AG04450 (cell line): ENCODE measurements at regions not wholly inside any gene's neighbourhood (a gene's known extent, or its start where the extent isn't known, plus 50 kb on each side); places are given as distances from the start of the nearest gene placed in this dataset.

ENCODE experiments used
- CTCF ChIA-PET: fragments of 300-600, 350-600 bp; formaldehyde crosslinking; extraction: SDS; loops from one replicate; lab custom pipeline; 2022; ENCODE audit warnings: antibody characterized with exemption, inconsistent platforms; lab: Charles Lee
- POLR2A ChIA-PET: fragments of 350-600 bp; formaldehyde crosslinking; extraction: SDS; loops from one replicate; lab custom pipeline; 2021; ENCODE audit warnings: antibody characterized with exemption, inconsistent platforms; lab: Yijun Ruan, JAX
- DNase-seq: peaks from one replicate; pipeline ENCODE4 v3.0.0-alpha.2; 2011; ENCODE audit warnings: low read depth, low spot score
- H3K27ac ChIP-seq: one replicate; pipeline ENCODE4 v1.5.1; 2012; ENCODE audit warnings: low read depth, low read length, control low read depth
- H3K27me3 ChIP-seq: one replicate; pipeline ENCODE4 v1.6.0; 2012; ENCODE audit warnings: low read length; ENCODE audit not compliant: control insufficient read depth, insufficient read depth
- H3K4me3 ChIP-seq: 2 replicates; pipeline ENCODE4 v1.5.1; 2011; ENCODE audit warnings: mild to moderate bottlenecking, low read depth, low read length, control low read depth
- H3K9me3 ChIP-seq: 2 replicates; pipeline ENCODE4 v1.5.1; 2012; ENCODE audit warnings: low read length; ENCODE audit not compliant: control insufficient read depth, insufficient read depth
- TF ChIP-seq, protein P1 (sequence below): IDR thresholded peaks from 2 replicates; pipeline ENCODE4 v1.5.1; 2011; ENCODE audit warnings: low read depth, low read length, control low read depth, inconsistent platforms

DNA sequence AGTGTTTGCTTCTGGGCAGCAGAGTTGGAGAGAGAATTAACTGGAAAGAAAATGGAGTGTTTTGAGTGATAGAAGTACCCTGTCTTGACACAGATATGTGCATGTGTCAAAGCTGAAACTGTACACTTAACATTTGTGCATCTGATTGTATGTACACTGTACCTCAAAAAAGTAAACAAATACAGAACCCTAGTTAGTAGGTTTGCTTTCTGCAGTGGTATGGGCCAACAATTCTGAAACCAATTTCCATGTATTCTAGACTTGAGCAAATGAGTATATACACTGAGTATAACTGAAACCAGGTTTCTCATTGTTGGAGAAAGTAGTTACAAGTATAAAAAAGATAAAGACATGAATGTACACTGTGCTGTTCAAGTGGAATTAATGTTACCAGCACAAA, 52.4 kb downstream of the ELAPOR2 start:
- ChIA-PET CTCF (no interaction called here), POLR2A (no interaction called here)
- H3K4me3 ChIP-seq, result no peak overlapping the region
- TF ChIP-seq, protein P1, sequence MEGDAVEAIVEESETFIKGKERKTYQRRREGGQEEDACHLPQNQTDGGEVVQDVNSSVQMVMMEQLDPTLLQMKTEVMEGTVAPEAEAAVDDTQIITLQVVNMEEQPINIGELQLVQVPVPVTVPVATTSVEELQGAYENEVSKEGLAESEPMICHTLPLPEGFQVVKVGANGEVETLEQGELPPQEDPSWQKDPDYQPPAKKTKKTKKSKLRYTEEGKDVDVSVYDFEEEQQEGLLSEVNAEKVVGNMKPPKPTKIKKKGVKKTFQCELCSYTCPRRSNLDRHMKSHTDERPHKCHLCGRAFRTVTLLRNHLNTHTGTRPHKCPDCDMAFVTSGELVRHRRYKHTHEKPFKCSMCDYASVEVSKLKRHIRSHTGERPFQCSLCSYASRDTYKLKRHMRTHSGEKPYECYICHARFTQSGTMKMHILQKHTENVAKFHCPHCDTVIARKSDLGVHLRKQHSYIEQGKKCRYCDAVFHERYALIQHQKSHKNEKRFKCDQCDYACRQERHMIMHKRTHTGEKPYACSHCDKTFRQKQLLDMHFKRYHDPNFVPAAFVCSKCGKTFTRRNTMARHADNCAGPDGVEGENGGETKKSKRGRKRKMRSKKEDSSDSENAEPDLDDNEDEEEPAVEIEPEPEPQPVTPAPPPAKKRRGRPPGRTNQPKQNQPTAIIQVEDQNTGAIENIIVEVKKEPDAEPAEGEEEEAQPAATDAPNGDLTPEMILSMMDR, result no peak
- H3K27me3 ChIP-seq, result no peaks in the 10 kb centered on the region
- no peaks in the 10 kb centered on the region for H3K9me3 ChIP-seq
- H3K27ac ChIP-seq, result no peak overlapping the region
- DNase-seq, result no peak

DNA sequence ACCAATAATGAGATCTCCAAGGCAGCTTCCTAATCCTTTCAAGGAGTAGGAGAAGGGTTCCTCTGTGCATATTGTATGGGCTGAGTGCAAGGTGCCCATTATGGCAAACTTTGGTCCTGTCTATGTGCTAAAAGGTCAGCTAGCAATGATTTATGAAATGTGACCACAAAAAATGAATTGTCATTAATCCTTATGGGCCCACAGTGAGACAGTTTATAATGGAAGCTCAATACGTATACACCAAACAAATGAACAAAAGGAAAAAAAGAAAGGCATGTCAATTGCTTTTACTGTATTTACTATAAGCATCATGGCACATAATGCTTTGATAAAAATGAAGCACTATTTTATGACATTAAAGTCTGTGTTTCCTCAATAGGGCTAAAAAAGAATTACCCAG, 54.5 kb downstream of the ELAPOR2 start:
- no peak for DNase-seq
- Histone ChIP-seq H3K9me3 (no peaks in the 10 kb centered on the region), H3K4me3 (no peak overlapping the region), H3K27me3 (no peaks in the 10 kb centered on the region), H3K27ac (no peak overlapping the region)
- TF ChIP-seq, protein P1, result no peak
- POLR2A ChIA-PET, result no interaction called here
- CTCF ChIA-PET, result interaction anchor here (1.1 kb wide), 1 partner anchor 11 kb away, joined by 3 read pairs; no protein-coding TSS in a partner anchor

DNA sequence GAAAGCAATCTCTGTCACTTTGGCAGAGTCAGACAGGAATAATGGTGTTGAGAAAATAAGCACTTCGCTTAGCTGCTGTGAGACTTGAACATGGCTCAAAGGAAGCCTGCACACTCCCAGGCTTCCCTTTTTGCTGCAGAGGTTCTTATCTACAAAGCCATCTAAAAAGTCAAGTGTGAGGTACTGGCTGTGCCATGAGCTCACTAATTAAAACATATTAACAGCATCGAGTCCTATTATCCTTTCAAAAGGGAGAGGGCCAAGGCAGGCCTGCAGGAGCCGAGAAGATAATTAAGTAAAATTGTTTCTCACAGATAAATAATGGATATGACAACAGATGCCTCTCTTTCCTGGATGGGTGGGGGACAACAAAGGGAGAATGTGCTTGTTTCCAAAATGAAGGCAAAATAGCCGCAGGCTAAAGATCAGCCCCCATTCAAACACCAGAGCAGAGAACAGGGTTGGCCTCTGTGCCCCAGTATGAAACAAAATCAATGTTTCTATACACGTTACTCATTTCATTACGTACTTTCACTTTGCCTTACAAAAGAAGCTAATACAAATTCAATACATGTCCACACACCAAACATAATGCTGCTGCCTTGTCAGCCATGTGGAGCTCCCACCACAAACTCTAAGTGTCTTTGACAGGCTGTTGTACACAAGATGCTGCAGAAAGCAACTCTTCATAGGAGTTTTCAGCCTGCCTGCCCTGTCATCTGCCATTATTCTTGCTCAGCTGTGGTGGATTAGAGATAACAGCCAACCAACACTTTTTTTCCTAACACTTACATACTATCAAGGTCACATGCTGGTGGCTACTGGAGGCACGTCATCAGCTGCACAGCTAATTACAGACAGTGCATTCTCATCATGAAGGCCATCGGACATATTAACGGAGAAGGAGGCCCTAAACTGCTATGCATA, 55.3 kb downstream of the ELAPOR2 start:
- CTCF ChIA-PET, result interaction anchor here (1.1 kb wide), 1 partner anchor 10 kb away, joined by 3 read pairs; no protein-coding TSS in a partner anchor
- DNase-seq, result no peak

DNA sequence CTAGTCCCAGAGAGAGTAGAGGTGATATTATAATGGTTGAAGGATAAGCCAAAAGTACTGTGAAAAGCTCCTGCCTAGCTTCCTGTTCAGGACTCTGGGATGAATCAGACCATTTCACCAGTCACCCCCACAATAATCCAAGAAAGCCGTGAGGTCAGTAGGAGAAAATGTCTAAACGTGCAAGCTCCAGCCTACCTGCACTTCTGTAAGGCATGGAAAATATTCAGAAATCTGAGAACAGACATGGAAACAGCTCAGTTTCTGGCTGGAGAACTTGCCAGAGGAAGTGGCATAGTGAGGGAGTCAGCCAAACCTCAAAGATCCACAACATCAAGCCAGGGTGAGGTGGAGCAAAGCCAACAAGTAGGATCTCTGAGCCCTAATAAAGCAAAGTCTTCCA, 58.2 kb downstream of the ELAPOR2 start:
- H3K4me3 ChIP-seq, result no peak overlapping the region
- ChIA-PET POLR2A (interaction anchor here (0.7 kb wide), 1 partner anchor 151 kb away, joined by 3 read pairs; the partner anchor contains the start of gene DMTF1), CTCF (interaction anchor here (0.7 to 1.2 kb wide), 2 partner anchors 8 to 97 kb away, joined by 3 read pairs; no protein-coding TSS in a partner anchor)
- DNase-seq, result no peak
- H3K27ac ChIP-seq, result no peak overlapping the region
- TF ChIP-seq, protein P1, result no peak
- no peaks in the 10 kb centered on the region for H3K27me3 ChIP-seq
- H3K9me3 ChIP-seq, result no peaks in the 10 kb centered on the region

More for the DNA sequence above, 55.3 kb downstream of the ELAPOR2 start:
- TF ChIP-seq, protein P1, result no peak
- Histone ChIP-seq H3K4me3 (no peak overlapping the region; the same call in none of the 2 replicates), H3K27me3 (no peaks in the 10 kb centered on the region), H3K9me3 (no peaks in the 10 kb centered on the region), H3K27ac (no peak overlapping the region)
- POLR2A ChIA-PET, result no interaction called here

DNA sequence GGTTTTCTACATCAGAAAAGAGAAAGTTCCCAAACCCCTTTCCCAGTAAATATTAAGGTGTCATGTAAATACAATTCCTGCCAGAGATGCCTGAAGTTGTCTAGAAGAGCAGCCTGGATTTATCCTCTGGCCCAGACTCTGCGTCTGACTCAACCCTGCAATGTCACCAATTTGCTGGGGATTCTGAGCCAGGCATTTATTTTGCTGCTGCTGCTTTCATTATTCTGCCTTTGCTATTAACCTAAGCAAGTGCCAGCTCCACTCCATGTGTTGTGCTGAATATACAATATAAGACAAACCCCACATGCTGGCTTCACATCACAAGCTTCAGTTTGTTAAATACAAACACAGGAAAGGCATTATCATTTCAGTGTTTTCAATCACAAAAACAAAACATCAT, 59.1 kb downstream of the ELAPOR2 start:
- Histone ChIP-seq H3K9me3 (no peaks in the 10 kb centered on the region), H3K27ac (no peak overlapping the region), H3K4me3 (no peak overlapping the region), H3K27me3 (no peaks in the 10 kb centered on the region)
- CTCF ChIA-PET, result interaction anchor here (0.7 kb wide), 1 partner anchor 96 kb away, joined by 3 read pairs; no protein-coding TSS in a partner anchor
- TF ChIP-seq, protein P1, result no peak
- DNase-seq, result no peak
- POLR2A ChIA-PET, result no interaction called here
